ENCODE measurements at regions not wholly inside any gene's neighbourhood (a gene's known extent, or its start where the extent isn't known, plus 50 kb on each side); places are given as distances from the start of the nearest gene placed in this dataset.

- no peaks in the 10 kb centered on the region for H3K36me3 ChIP-seq (ENCODE audit: control insufficient read depth in 2 of 2, extremely low read depth in 1 of 2, insufficient read depth in 2 of 2, low read length in 2 of 2)
- H3K27ac ChIP-seq (ENCODE audit: insufficient read depth, low read depth, low read length), result peak overlapping the region; percentile 80
- peak overlapping the region; percentile 98 for H2AFZ ChIP-seq (ENCODE audit: low read depth, low read length)
- CTCF ChIA-PET, result interaction anchor here (0.8 to 2.0 kb wide), 7 partner anchors 11 to 162 kb away, joined by 3 to 10 read pairs (median 6); no protein-coding TSS in a partner anchor
- TF ChIP-seq FOS (IDR thresholded peaks at IDR 0.05; ENCODE audit: borderline replicate concordance, insufficient read depth, low read length) (no peak), EZH2 (IDR thresholded peaks at IDR 0.05; ENCODE audit: borderline replicate concordance, low read depth, low read length, severe bottlenecking) (no peak), GATA2 (IDR thresholded peaks at IDR 0.05; ENCODE audit: insufficient read depth, insufficient read length, low read depth, low read length) (no peak), CTCF (IDR thresholded peaks at IDR 0.05; ENCODE audit: extremely low read depth in 1 of 2, insufficient read depth in 1 of 2, low read depth in 1 of 2, low read length in 2 of 2) (no peak), POLR2A (IDR thresholded peaks at IDR 0.05; ENCODE audit: low read depth, low read length) (no peak), POLR2AphosphoS5 (IDR thresholded peaks at IDR 0.05; ENCODE audit: insufficient read depth, low read depth, low read length) (peak; percentile 14)
- peak; percentile 38 for FAIRE-seq
- peak; percentile 66 for DNase-seq (ENCODE audit: low read depth, low spot score)
- dilution Hi-C loops (cut with MboI; ENCODE audit: extremely low pct_ligation_motif_present, low sequenced_read_pairs) (no loop called here), intact Hi-C loops (cut with micrococcal nuclease) (loop anchor here (1.0 kb wide), 3 partner anchors 27 to 148 kb away; partner anchors contain the start of gene SLC4A7)
- no peaks in the 10 kb centered on the region for H3K27me3 ChIP-seq (ENCODE audit: control insufficient read depth in 2 of 2, insufficient read depth in 2 of 2, low read length in 2 of 2)
- H3K9me1 ChIP-seq (replicated peaks; ENCODE audit: control insufficient read depth, extremely low read depth, insufficient read depth, low read length), result no peaks in the 10 kb centered on the region
- H3K4me3 ChIP-seq (replicated peaks in 1 of 3; ENCODE audit: insufficient read depth in 1 of 3, low read depth in 1 of 3, low read length in 3 of 3), result peak overlapping the region; percentile 32 to 59 (median 42)
- H3K4me1 ChIP-seq (ENCODE audit: control insufficient read depth, extremely low read depth, insufficient read depth, low read length), result peaks cover 34% of the 10 kb centered on the region
- H4K20me1 ChIP-seq (replicated peaks; ENCODE audit: control insufficient read depth, extremely low read depth, insufficient read depth, low read length), result no peaks in the 10 kb centered on the region
- POLR2A ChIA-PET, result interaction anchor here (0.9 kb wide), 1 partner anchor 41 kb away, joined by 3 read pairs; no protein-coding TSS in a partner anchor
- no peaks in the 10 kb centered on the region for H3K9me3 ChIP-seq (replicated peaks; ENCODE audit: control insufficient read depth, insufficient read depth, low read length)
- H3K4me2 ChIP-seq (ENCODE audit: insufficient read depth, low read length), result peak overlapping the region; percentile 76
- H3K9ac ChIP-seq (replicated peaks; ENCODE audit: extremely low read depth, insufficient read depth, low read length), result peak overlapping the region; percentile 77
- TSS peak; percentile 67 for BruUV-seq (replicated peaks)
- H3K79me2 ChIP-seq (ENCODE audit: control insufficient read depth, insufficient read depth, low read length), result no peaks in the 10 kb centered on the region
Measured at GRCh38 chr3:27632431-27633223, 89.5 kb downstream of the EOMES start.

Measured in endothelial cell of umbilical vein (primary cell).